Embryonic facial prominence (tissue), 1 donor: ENCODE measurements at regions not wholly inside any gene's neighbourhood (a gene's known extent, or its start where the extent isn't known, plus 50 kb on each side); places are given as distances from the start of the nearest gene placed in this dataset.

Experiments
- DNase-seq: peaks from one replicate; pipeline ENCODE4 v3.0.0-alpha.2; 2016; ENCODE audit errors: extremely low spot score

DNA sequence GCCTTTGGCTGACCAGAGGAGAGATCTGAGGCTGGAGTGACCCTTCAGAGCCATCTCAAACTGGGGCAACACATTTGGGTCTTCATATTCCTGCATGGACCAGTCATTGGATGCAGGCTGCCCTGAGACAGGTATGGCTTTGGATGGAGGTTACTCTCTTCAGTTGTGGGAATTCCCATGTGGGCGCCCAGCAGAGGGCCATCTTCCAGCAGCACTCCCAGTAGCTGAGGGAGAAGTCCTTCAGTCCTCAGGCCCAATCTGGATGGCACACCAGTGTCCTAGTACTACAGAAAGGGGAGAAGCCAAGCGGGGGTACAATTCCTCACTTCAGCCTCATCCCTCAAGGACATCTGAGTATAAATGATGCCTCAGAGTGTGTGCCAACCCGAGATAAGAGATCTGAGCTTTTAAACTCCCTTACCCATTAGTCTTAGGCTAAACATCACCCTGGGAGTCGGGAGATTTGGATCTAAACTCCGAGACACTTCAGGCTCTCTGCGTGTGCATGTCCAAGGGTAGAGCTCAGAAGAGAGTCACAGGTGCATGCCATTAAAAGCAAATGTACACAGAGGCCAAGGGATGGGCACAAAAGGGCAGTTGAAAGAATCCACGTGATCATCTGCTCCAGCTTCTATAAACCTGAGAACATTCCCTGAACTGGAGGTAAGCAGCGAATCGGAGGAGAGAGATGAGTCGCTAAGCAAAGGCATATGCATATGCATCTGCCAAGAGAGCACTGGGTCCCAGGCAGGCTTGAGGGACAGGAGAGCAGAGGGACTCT lies 204.6 kb downstream of the CD83 start:
- no peak for DNase-seq

GRCh38 chr6:14322841-14323240 lies 205.3 kb downstream of the CD83 start:
- no peak for DNase-seq

DNA sequence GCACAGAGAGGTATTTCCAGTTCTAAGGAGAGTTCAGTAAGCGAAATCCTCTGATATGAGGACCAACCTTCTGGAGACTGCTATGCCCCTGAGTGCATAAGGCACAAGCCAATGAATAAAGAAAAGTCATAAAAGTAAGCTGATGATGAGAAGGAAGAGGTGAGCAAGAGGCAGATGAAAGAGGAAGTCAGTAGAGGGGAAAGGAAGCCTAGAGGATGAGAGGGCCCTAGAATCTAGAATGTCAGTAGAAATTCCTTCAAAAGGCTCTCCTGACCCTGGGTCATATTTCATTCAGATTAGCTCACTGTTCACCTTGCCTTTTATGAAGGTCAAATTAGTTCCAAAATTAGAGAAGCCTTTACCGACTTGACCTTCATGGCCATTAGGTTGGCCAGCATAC lies 209.2 kb downstream of the CD83 start:
- no peak for DNase-seq

- no peak for DNase-seq
These were observed 210.6 kb downstream of the CD83 start for GRCh38 chr6:14328163-14328562.

DNA sequence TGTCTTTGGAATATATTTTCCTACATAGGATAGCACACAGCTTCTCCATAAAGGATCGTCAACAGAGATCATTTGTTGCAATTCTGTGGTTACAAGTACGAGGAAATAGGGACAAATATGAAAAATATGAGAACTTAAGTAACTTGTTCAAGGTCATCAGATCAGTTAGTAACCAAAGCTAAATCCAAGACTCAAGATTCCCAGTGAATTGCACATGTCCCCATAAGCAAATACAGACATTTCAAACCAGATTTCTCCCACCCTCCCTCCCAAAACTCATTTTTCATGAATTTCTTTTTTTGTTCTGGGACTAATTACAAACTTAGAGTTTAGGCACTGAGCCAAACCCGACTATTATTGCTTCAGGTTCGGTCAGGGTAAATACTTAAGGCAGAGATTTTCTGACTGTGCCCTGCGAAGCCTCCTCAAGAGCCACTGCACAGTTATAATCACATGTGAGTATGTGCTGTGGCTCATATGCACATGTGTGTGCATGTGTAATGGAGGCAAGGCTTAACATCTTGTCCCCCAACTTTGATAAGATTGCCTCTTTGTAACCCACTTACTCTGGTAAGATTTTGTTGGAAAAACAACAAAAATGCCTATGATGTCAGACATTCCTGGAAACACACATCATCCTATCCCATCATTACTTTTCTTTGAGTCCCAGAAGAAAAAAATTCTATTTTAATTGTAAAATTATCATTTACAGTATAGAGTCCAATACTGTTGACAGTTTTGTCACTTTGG lies 216.2 kb downstream of the CD83 start:
- no peak for DNase-seq

DNA sequence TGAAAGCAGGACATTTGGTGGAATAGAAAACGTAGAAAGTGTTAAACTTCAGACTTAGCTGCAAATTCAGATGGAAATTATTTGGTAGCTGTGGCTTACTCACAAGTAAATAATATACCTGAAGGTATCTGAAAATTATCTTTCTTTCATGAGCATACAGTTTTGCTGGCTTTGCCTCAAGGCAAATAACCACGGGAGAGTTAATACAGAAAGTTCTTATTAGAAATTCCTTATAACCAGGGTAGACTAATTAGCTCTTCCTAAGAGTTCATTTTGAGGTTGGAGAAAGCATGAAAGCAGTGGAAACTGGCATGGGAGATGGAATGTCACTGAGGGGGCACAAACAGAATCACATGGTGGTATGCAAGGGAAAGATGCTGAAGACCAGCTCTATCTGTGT lies 217.5 kb downstream of the CD83 start:
- DNase-seq, result no peak

GRCh38 chr6:14337152-14337551 lies 219.6 kb downstream of the CD83 start:
- no peak for DNase-seq

DNA sequence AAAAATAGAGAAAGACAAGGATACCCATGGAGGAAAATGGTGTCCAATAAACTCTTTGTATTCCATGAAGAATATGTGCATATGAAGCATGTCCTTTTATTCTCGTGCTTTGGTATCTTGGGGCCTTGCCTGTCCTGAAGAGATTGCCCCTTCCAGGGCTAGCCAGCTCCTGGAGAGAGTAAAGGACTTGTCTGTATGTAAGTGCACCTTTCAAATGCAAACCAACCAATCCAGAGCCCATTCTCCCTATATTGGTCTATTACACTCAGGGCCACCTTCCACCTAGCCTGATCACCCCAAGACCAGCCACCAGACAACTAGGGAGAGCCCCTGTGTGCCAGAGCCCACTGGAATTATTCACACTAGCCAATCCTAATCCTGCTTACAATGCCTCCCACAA lies 221.6 kb downstream of the CD83 start:
- no peak for DNase-seq

GRCh38 chr6:14339711-14340584 lies 222.4 kb downstream of the CD83 start:
- DNase-seq, result no peak

DNA sequence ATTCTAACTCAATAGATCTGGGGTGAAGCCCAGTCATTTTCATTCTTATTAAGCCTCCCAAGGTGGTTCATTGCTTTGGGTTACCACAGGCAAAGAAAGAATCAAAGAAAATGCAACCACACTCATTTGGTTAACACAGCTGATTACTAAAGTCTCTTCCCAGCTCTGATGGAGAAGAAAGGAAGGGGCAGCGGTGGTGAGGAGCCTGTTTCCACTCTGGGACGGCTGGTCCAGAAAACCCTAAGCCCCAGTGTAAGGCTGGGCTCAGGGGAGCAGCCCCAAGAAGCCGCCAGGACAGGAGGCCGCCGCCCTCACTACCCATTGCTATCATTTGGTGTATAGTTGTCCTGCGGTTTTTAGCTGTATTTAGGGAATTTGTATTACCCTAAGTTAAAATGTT lies 226.9 kb downstream of the CD83 start:
- no peak for DNase-seq

GRCh38 chr6:14348389-14348788 lies 230.8 kb downstream of the CD83 start:
- DNase-seq, result no peak

DNA sequence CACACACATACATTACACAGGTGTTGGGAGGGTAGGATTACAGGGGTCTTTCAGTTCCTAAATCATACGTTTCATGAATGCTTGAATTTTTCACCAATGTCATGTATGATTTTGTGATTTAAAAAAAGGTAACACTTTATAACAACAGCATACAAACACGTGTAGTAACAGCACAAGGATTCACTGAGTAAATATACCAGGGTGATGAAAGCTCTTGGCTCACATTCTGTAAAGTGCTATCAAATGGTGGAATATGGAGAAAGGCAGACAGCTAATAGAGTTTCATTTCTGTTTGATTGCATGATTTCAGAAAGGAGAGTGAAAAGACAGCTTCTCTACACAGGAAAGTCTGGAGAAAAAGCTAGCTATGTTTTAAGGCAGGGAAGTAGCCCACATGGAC lies 231.9 kb downstream of the CD83 start:
- DNase-seq, result no peak

- DNase-seq, result no peak
These were observed 232.6 kb downstream of the CD83 start for GRCh38 chr6:14350210-14350609.

- no peak for DNase-seq
These were observed 235.7 kb downstream of the CD83 start for GRCh38 chr6:14353281-14353680.

DNA sequence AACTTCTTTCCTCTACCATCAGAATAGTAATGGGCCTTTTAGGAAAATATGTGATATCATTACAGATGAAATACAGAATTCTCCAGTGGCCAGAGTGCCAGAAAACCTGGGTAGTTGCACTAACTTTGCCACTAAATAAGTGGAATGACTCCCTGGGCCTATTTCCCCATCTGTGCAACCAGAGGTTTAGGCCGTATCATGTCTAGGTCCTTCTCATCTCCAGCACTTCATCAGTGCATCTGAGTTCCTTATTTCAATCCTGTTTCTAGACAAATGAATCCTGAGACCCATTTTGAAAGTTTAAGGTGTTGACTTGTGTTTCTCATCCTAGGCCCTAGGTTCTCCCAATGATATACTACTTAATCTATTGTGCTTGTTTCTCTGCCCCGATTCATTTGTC lies 236.2 kb downstream of the CD83 start:
- DNase-seq, result no peak

DNA sequence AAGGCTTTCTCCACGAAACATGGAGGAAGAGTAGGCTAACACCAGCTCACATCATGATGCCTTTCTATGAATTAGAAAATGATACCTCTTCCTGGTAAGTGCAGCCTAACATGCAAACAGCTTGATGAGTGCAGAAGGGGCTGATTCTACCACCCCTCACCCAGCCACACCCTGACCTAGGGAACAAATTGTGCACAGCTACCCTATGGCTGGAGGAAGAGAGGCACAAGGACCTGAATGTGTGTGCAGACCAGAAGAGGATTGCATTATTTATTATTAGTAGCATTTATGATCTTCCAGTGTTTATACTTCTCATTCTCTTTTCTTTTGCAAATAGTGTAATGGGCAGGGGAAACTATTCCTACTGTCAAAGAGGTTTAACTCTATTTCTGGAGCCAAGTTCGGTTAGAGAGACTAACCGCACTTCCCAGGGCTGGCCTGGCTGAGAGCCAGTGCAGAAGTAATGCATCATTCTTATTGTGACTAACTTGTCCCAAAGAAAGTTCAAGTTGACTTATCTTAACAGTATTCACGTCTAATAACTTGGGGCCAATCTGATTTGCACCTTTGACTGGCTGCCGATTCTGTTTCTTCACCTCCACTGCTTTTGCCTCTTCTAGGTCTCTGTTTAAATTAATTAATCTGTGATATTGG lies 237.5 kb downstream of the CD83 start:
- DNase-seq, result no peak

GRCh38 chr6:14359438-14359837 lies 241.9 kb downstream of the CD83 start:
- DNase-seq, result no peak

GRCh38 chr6:14360565-14360964 lies 243.0 kb downstream of the CD83 start:
- no peak for DNase-seq

DNA sequence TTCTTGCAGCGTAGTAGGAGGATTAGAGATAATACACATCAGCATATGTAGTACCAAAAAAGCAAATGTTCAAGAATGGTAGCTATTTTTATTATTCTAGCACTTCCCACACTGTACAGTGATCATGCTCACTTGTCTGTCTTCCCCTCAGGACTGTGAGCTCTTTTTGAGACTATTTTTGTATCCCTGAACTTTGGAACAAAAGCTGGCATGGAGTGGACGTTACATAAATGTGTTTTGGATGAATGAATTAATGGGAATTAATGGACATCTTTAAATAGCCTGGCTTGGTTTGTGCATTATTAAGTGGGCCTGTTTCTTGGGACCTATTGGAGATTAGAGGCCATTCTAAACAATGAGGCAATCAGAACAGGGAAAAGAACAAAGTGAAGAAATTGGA lies 243.7 kb downstream of the CD83 start:
- DNase-seq, result no peak

DNA sequence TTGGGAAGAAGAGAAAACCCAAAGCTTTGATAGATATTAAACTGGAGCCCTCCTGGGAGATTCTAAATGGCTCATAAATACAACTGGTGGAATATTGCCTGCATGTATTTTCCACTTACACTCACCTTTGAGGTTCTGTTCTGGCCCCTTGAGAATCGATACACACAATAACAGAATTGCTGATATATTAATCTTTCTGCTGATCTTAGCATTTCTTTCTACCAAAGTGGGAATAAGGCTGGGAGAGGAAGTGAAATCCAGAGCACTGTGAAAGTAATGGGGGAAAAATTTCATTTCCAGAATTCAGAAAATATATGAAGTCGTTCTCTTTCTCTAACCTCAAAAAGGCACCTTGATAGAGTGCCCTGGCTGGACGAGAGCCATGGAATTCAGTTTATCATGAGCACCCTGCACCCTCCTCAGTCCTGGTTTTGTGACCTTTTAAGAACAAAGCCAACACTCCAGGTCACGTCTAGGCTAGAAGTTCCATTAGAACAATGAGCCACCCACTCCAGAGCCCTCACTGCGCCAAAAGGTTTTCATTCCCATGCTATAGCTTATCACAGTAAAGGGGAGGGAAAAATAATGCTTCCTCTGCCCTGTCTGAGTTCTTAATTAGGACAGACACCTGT lies 244.5 kb downstream of the CD83 start:
- DNase-seq, result no peak

DNA sequence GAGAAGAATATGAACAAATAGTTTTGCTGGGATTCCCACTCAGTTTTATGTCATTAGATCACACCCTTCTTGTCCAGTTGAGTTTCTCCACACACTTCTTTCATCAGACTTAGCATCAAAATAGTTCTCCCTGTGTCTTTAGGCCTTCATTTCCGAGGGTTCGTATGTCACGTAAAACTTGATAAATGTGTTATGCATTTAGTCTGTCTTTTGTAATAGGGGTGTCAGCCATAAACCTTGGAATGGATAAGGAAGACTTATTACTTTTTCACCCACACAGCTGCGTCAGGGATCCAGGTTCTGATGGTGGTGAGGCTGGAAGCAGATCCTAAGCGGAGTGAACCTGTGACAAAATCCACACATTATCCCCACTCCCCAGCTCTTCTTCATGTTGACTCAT lies 246.8 kb downstream of the CD83 start:
- no peak for DNase-seq
